ENCODE measurements at regions not wholly inside any gene's neighbourhood (a gene's known extent, or its start where the extent isn't known, plus 50 kb on each side); places are given as distances from the start of the nearest gene placed in this dataset.

GRCh38 chr2:138190999-138191398, 226.7 kb downstream of the HNMT start:
- in situ Hi-C loops (cut with MboI; ENCODE audit: low pct_unique_long_range_greater_than_20kb, low sequenced_read_pairs, unreplicated experiment) = no loop called here
- DNase-seq (ENCODE audit: low spot score) = no peak
- TF ChIP-seq CTCF (IDR thresholded peaks at IDR 0.05; ENCODE audit: extremely low read depth, insufficient read depth, missing control alignments) = no peak

- DNase-seq (ENCODE audit: low spot score) = no peak
- in situ Hi-C loops (cut with MboI; ENCODE audit: low pct_unique_long_range_greater_than_20kb, low sequenced_read_pairs, unreplicated experiment) = no loop called here
- TF ChIP-seq CTCF (IDR thresholded peaks at IDR 0.05; ENCODE audit: extremely low read depth, insufficient read depth, missing control alignments) = no peak
Observed at GRCh38 chr2:138193416-138194213, 229.3 kb downstream of the HNMT start.

DNA sequence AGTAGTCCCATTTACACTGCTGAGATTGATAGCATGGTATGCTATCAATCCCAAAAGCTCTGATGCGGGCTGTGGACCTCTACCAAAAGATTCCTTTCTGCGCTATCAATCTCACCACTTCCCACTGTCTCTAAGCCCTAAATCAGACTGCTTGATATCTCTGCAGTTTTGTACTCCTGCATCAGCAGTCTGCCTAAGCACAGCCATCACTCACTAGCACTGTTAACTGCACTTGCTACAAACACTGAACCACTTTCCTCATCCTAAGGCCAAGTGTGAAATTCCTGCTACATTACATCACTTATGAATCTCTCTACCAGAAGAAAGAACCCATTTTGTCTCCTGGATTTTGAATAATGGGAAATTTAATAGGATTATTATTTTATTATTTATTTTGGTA, 237.0 kb downstream of the HNMT start:
- in situ Hi-C loops (cut with MboI; ENCODE audit: low pct_unique_long_range_greater_than_20kb, low sequenced_read_pairs, unreplicated experiment) = no loop called here
- no peak for TF ChIP-seq CTCF (IDR thresholded peaks at IDR 0.05; ENCODE audit: extremely low read depth, insufficient read depth, missing control alignments)
- no peak for DNase-seq (ENCODE audit: low spot score)

- in situ Hi-C loops (cut with MboI; ENCODE audit: low pct_unique_long_range_greater_than_20kb, low sequenced_read_pairs, unreplicated experiment) = no loop called here
- no peak for TF ChIP-seq CTCF (IDR thresholded peaks at IDR 0.05; ENCODE audit: extremely low read depth, insufficient read depth, missing control alignments)
- DNase-seq (ENCODE audit: low spot score) = no peak
Observed at GRCh38 chr2:138202762-138203161, 238.5 kb downstream of the HNMT start.

GRCh38 chr2:138205281-138205680, 241.0 kb downstream of the HNMT start:
- in situ Hi-C loops (cut with MboI; ENCODE audit: low pct_unique_long_range_greater_than_20kb, low sequenced_read_pairs, unreplicated experiment) = no loop called here

More at GRCh38 chr2:138205281-138205680, 241.0 kb downstream of the HNMT start:
- no peak for TF ChIP-seq CTCF (IDR thresholded peaks at IDR 0.05; ENCODE audit: extremely low read depth, insufficient read depth, missing control alignments)
- no peak for DNase-seq (ENCODE audit: low spot score)
